Endothelial cell of umbilical vein (primary cell): ENCODE measurements at regions not wholly inside any gene's neighbourhood (a gene's known extent, or its start where the extent isn't known, plus 50 kb on each side); places are given as distances from the start of the nearest gene placed in this dataset.

Experiments used
- BruUV-seq: library from RNA; stranded (reverse); fragments of 400-500 nt; replicated peaks from 2 replicates; lab custom pipeline; 2021; lab: Mats Ljungman, UMichigan
- CTCF ChIA-PET: fragments of 300-600, 350-600 bp; sonication (Branson Sonifier 250); formaldehyde crosslinking; loops from one replicate; lab custom pipeline; 2021; ENCODE audit warnings: antibody characterized with exemption, inconsistent platforms; lab: Charles Lee
- POLR2A ChIA-PET: fragments of 300-600, 350-600 bp; sonication (Branson Sonifier 250); formaldehyde crosslinking; loops from one replicate; lab custom pipeline; 2021; ENCODE audit warnings: antibody characterized with exemption, inconsistent platforms; lab: Charles Lee
- DNase-seq: peaks from one replicate; pipeline ENCODE4 v3.0.0-alpha.2; 2011; ENCODE audit warnings: low read depth, low spot score
- FAIRE-seq: peaks from 2 replicates; lab custom pipeline; 2011; peaks lifted over from hg19 to GRCh38; lab: Jason Lieb, UNC
- H2AFZ ChIP-seq: 2 replicates; pipeline ENCODE4 v1.6.0; 2012; ENCODE audit warnings: low read depth, low read length, control low read depth, inconsistent platforms
- H3K27ac ChIP-seq: 2 replicates; pipeline ENCODE4 v1.5.1; 2011; ENCODE audit warnings: low read depth, mild to moderate bottlenecking, control low read depth, low read length, moderate library complexity; ENCODE audit not compliant: insufficient read depth
- H3K27me3 ChIP-seq, 2 experiments: 2 replicates each; pipeline versions ENCODE4 v1.6.0 to v1.6.1; 2011; ENCODE audit warnings: low read length in 2 of 2, mixed read lengths in 1 of 2; ENCODE audit not compliant: control insufficient read depth in 2 of 2, insufficient read depth in 2 of 2
- H3K36me3 ChIP-seq, 2 experiments: 2 replicates in 1 of 2; 3 replicates in 1 of 2; pipeline ENCODE4 v1.5.1; 2011; ENCODE audit warnings: low read length in 2 of 2, mild to moderate bottlenecking in 1 of 2, moderate library complexity in 1 of 2; ENCODE audit not compliant: control insufficient read depth in 2 of 2, insufficient read depth in 2 of 2; ENCODE audit errors: extremely low read depth in 1 of 2
- H3K4me1 ChIP-seq: 3 replicates; pipeline ENCODE4 v1.5.1; 2011; ENCODE audit warnings: mild to moderate bottlenecking, low read length; ENCODE audit not compliant: control insufficient read depth, insufficient read depth; ENCODE audit errors: extremely low read depth
- H3K4me2 ChIP-seq: 2 replicates; pipeline ENCODE4 v1.6.1; 2011; ENCODE audit warnings: low read length, control low read depth, mixed read lengths; ENCODE audit not compliant: insufficient read depth
- H3K4me3 ChIP-seq, 3 experiments: fragments of 200-600 bp in 1 of 3; sonication (generic), shearing (Covaris generic) in 1 of 3; replicated peaks in 1 of 3; 2 replicates each; pipeline ENCODE4 v1.5.1; 2011 to 2016; ENCODE audit warnings: control low read depth in 3 of 3, low read length in 3 of 3, mild to moderate bottlenecking in 2 of 3, inconsistent platforms in 1 of 3, low read depth in 1 of 3, moderate library complexity in 1 of 3; ENCODE audit not compliant: insufficient read depth in 1 of 3
- H3K79me2 ChIP-seq: 2 replicates; pipeline ENCODE4 v1.6.0; 2012; ENCODE audit warnings: low read length, inconsistent platforms; ENCODE audit not compliant: control insufficient read depth, insufficient read depth
- H3K9ac ChIP-seq: replicated peaks from 2 replicates; pipeline ENCODE3; 2011; ENCODE audit warnings: low read length, control low read depth; ENCODE audit not compliant: insufficient read depth; ENCODE audit errors: extremely low read depth
- H3K9me1 ChIP-seq: replicated peaks from 3 replicates; pipeline ENCODE4 v1.6.0; 2011; ENCODE audit warnings: mild to moderate bottlenecking, low read length; ENCODE audit not compliant: control insufficient read depth, insufficient read depth; ENCODE audit errors: extremely low read depth
- H3K9me3 ChIP-seq: replicated peaks from 2 replicates; pipeline ENCODE4 v1.5.1; 2012; ENCODE audit warnings: low read length, inconsistent platforms; ENCODE audit not compliant: control insufficient read depth, insufficient read depth
- H4K20me1 ChIP-seq: replicated peaks from 2 replicates; pipeline ENCODE3; 2011; ENCODE audit warnings: mild to moderate bottlenecking, low read length; ENCODE audit not compliant: control insufficient read depth, insufficient read depth; ENCODE audit errors: extremely low read depth
- EZH2 ChIP-seq: IDR thresholded peaks from 2 replicates; pipeline ENCODE4 v1.6.1; 2012; ENCODE audit warnings: borderline replicate concordance, low read depth, mild to moderate bottlenecking, moderate library complexity, low read length, inconsistent platforms; ENCODE audit not compliant: severe bottlenecking
- FOS ChIP-seq: IDR thresholded peaks from 2 replicates; pipeline ENCODE4 v1.6.1; 2011; ENCODE audit warnings: mild to moderate bottlenecking, low read length, moderate library complexity, borderline replicate concordance; ENCODE audit not compliant: insufficient read depth
- GATA2 ChIP-seq: IDR thresholded peaks from 2 replicates; pipeline ENCODE4 v1.7.0; 2011; ENCODE audit warnings: low read depth, mild to moderate bottlenecking, moderate library complexity, mixed read lengths, low read length; ENCODE audit not compliant: insufficient read length, insufficient read depth
- JUN ChIP-seq: IDR thresholded peaks from 2 replicates; pipeline ENCODE4 v1.6.1; 2011; ENCODE audit warnings: borderline replicate concordance, low read depth; ENCODE audit not compliant: insufficient read length, insufficient read depth
- MYC ChIP-seq: IDR thresholded peaks from one replicate; pipeline ENCODE4 v1.6.1; 2011; ENCODE audit warnings: mild to moderate bottlenecking, low read depth, low read length
- POLR2A ChIP-seq: IDR thresholded peaks from 2 replicates; pipeline ENCODE4 v1.6.1; 2012; ENCODE audit warnings: low read depth, mild to moderate bottlenecking, control low read depth, low read length
- POLR2AphosphoS5 ChIP-seq: IDR thresholded peaks from 2 replicates; pipeline ENCODE4 v1.6.1; 2012; ENCODE audit warnings: low read depth, mild to moderate bottlenecking, control low read depth, low read length, moderate library complexity; ENCODE audit not compliant: insufficient read depth
- dilution Hi-C: fragments of 300-500 bp; cut with MboI; formaldehyde crosslinking; loops from one replicate; pipeline ENCODE4 v1.15.0; 2019; ENCODE audit warnings: low sequenced_read_pairs; ENCODE audit not compliant: extremely low pct_ligation_motif_present
- intact Hi-C: fragments of 100-400 bp; cut with micrococcal nuclease; formaldehyde crosslinking; loops from one replicate; pipeline ENCODE4 v1.10.0; 2022
- TF ChIP-seq, protein P1 (sequence below), 2 donors: IDR thresholded peaks; 1 replicate in 1 of 2; 2 replicates in 1 of 2; pipeline ENCODE4 v1.5.1; 2011; ENCODE audit warnings: low read length in 2 of 2, mild to moderate bottlenecking in 2 of 2, moderate library complexity in 2 of 2, control low read depth in 1 of 2, inconsistent platforms in 1 of 2, low read depth in 1 of 2; ENCODE audit not compliant: insufficient read depth in 1 of 2; ENCODE audit errors: extremely low read depth in 1 of 2
- TF ChIP-seq, protein P2 (sequence below): IDR thresholded peaks from 2 replicates; pipeline ENCODE4 v1.6.1; 2011; ENCODE audit not compliant: insufficient read depth, insufficient read length

DNA sequence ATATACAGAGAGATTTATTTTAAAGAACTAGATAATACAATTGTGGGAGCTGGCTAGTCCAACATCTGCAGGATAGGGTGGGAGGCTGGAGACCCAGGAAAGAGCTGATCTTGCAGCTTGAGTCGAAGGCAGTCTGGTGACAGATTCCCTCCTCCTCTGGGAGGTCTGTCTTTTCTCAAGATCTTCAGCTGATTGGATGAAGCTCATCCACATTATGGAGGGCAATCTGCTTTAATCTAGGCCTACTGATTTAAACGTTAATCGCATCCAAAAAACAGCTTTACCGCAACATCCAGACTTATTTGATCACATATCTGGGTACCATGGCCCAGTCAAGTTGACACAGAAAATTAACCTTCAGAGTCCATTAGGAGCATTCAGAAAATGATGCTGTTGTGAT, 168.1 kb downstream of the ATPSCKMT start:
- H3K4me3 ChIP-seq = no peak overlapping the region
- no peaks in the 10 kb centered on the region for H3K9me3 ChIP-seq
- H3K9me1 ChIP-seq = no peaks in the 10 kb centered on the region
- intact Hi-C loops = no loop called here
- FAIRE-seq = no peak
- no peaks in the 10 kb centered on the region for H4K20me1 ChIP-seq
- H3K27me3 ChIP-seq = no peaks in the 10 kb centered on the region
- no peak overlapping the region for H3K9ac ChIP-seq
- DNase-seq = no peak
- no peak overlapping the region for H2AFZ ChIP-seq
- ChIA-PET CTCF (no interaction called here), POLR2A (no interaction called here)
- no peak overlapping the region for H3K27ac ChIP-seq
- no peaks in the 10 kb centered on the region for H3K79me2 ChIP-seq
- no peaks in the 10 kb centered on the region for H3K36me3 ChIP-seq
- no peaks in the 10 kb centered on the region for H3K4me1 ChIP-seq
- no TSS peak for BruUV-seq
- TF ChIP-seq MYC = no peak
- no peak for TF ChIP-seq POLR2AphosphoS5
- TF ChIP-seq POLR2A = no peak
- TF ChIP-seq, protein P1, sequence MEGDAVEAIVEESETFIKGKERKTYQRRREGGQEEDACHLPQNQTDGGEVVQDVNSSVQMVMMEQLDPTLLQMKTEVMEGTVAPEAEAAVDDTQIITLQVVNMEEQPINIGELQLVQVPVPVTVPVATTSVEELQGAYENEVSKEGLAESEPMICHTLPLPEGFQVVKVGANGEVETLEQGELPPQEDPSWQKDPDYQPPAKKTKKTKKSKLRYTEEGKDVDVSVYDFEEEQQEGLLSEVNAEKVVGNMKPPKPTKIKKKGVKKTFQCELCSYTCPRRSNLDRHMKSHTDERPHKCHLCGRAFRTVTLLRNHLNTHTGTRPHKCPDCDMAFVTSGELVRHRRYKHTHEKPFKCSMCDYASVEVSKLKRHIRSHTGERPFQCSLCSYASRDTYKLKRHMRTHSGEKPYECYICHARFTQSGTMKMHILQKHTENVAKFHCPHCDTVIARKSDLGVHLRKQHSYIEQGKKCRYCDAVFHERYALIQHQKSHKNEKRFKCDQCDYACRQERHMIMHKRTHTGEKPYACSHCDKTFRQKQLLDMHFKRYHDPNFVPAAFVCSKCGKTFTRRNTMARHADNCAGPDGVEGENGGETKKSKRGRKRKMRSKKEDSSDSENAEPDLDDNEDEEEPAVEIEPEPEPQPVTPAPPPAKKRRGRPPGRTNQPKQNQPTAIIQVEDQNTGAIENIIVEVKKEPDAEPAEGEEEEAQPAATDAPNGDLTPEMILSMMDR (IDR thresholded peaks at IDR 0.05; ENCODE audit: extremely low read depth in 1 of 2, insufficient read depth in 1 of 2, low read depth in 1 of 2, low read length in 2 of 2) = no peak
- TF ChIP-seq FOS = no peak
- TF ChIP-seq EZH2 = no peak
- TF ChIP-seq, protein P2, sequence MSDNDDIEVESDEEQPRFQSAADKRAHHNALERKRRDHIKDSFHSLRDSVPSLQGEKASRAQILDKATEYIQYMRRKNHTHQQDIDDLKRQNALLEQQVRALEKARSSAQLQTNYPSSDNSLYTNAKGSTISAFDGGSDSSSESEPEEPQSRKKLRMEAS = no peak
- TF ChIP-seq GATA2 = no peak
- TF ChIP-seq JUN = no peak
- dilution Hi-C loops = no loop called here
- no peak overlapping the region for H3K4me2 ChIP-seq
